ENCODE measurements at regions not wholly inside any gene's neighbourhood (a gene's known extent, or its start where the extent isn't known, plus 50 kb on each side); places are given as distances from the start of the nearest gene placed in this dataset.

- Histone ChIP-seq H3K27ac (ENCODE audit: control insufficient read depth, insufficient read depth) (no peak overlapping the region), H2AFZ (ENCODE audit: control insufficient read depth, low read depth, low read length) (no peak overlapping the region), H3K9me3 (replicated peaks; ENCODE audit: control insufficient read depth, insufficient read depth, low read length) (no peaks in the 10 kb centered on the region), H3K9ac (ENCODE audit: control insufficient read depth, insufficient read depth, low read length) (no peak overlapping the region), H3K36me3 (ENCODE audit: control insufficient read depth in 2 of 2, insufficient read depth in 2 of 2, low read length in 1 of 2) (no peaks in the 10 kb centered on the region), H3K79me2 (ENCODE audit: control insufficient read depth, insufficient read depth, low read length) (no peaks in the 10 kb centered on the region), H3K4me3 (no peak overlapping the region), H3K4me1 (ENCODE audit: control insufficient read depth, insufficient read depth, low read length) (no peaks in the 10 kb centered on the region; the same call in 1 of the 2 replicates), H3K27me3 (replicated peaks in 1 of 2; ENCODE audit: control insufficient read depth in 2 of 2, insufficient read depth in 2 of 2, low read length in 1 of 2) (0 out of 4 replicates have a peak, but pooled peaks cover 0 to 3% of the 10 kb centered on the region in 2 experiments), H4K20me1 (ENCODE audit: control insufficient read depth, insufficient read depth) (no peaks in the 10 kb centered on the region), H3K4me2 (ENCODE audit: control insufficient read depth, insufficient read depth) (no peak overlapping the region)
- TF ChIP-seq RFX5 (IDR thresholded peaks at IDR 0.05; ENCODE audit: low read depth, low read length) (no peak), ZNF24 (IDR thresholded peaks at IDR 0.05) (no peak), ATF2 (IDR thresholded peaks at IDR 0.05; ENCODE audit: low read length) (no peak), NR2C1 (IDR thresholded peaks at IDR 0.05) (no peak), NR2C2 (IDR thresholded peaks at IDR 0.05; ENCODE audit: borderline replicate concordance, control insufficient read depth, insufficient read length, low read depth) (no peak), E2F8 (IDR thresholded peaks at IDR 0.05; ENCODE audit: low read depth, partially characterized antibody) (no peak), IKZF2 (IDR thresholded peaks at IDR 0.05) (no peak), NRF1 (conservative IDR thresholded peaks at IDR 0.05; ENCODE audit: low read depth, low read length) (no peak), STAT3 (IDR thresholded peaks at IDR 0.05; ENCODE audit: low read depth, low read length) (no peak), GATAD2B (conservative IDR thresholded peaks at IDR 0.05; ENCODE audit: low read depth) (no peak), SMAD5 (IDR thresholded peaks at IDR 0.05; ENCODE audit: low read depth) (no peak), LARP7 (IDR thresholded peaks at IDR 0.05) (no peak), EED (IDR thresholded peaks at IDR 0.05; ENCODE audit: low read depth) (no peak)
- no peak for FAIRE-seq
- POLR2A ChIA-PET: no interaction called here
- 72% methylated on average over 29 of the region's 29 CpGs for WGBS (ENCODE audit: insufficient coverage, insufficient replicate concordance, low lambda C conversion rate, missing lambda C conversion rate)
- intact Hi-C loops (cut with micrococcal nuclease; ENCODE audit: unreplicated experiment): no loop called here
- no peak for ATAC-seq
- no peak for DNase-seq (ENCODE audit: low read depth, low spot score)
- no TSS peak for BruUV-seq (replicated peaks)
- RAD21 ChIA-PET (ENCODE audit: unreplicated experiment): no interaction called here
- in situ Hi-C loops (cut with MboI): no loop called here
- SMC1A ChIA-PET (ENCODE audit: uncharacterized antibody, unreplicated experiment): no interaction called here
- CTCF ChIA-PET: no interaction called here
Measured at GRCh38 chr2:84290537-84290936, 168.5 kb downstream of the SUCLG1 start.
